GF-D8 (cell line): ENCODE measurements at regions not wholly inside any gene's neighbourhood (a gene's known extent, or its start where the extent isn't known, plus 50 kb on each side); places are given as distances from the start of the nearest gene placed in this dataset.
"Not testable (repeated sequence)": the region's sequence is repeated elsewhere in the genome, so short reads cannot be mapped to it uniquely, and the experiment has no call there.

Experiments
- DNase-seq: peaks from one replicate; lab custom pipeline; 2025; lab: John Stamatoyannopoulos, UW

GRCh38 chr5:71822065-71822464 lies 103.0 kb downstream of the CARTPT start:
- DNase-seq = not testable (repeated sequence)

GRCh38 chr5:71825992-71826391 lies 106.9 kb downstream of the CARTPT start:
- DNase-seq = no peak

- DNase-seq = no peak
Measured at GRCh38 chr5:71828291-71829040, 109.4 kb downstream of the CARTPT start.

DNA sequence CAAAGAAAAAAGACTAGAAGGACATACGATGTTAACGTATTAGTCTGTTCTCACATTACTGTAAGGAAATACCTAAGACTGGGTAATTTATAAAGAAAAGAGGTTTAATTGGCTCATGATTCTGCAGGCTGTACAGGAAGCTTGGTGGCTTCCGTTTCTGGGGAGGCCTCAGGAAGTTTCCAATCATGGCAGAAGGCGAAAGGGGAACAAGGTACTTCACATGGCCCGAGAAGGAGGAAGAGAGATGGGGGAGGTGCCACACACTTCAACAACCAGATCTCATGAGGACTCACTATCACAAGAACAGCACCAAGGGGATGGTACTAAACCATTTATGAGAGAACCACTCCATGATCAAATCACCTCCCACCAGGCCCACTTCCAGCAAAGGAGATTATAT lies 110.1 kb downstream of the CARTPT start:
- DNase-seq = peak; percentile 13

- DNase-seq = no peak
Measured at GRCh38 chr5:71830681-71831539, 111.8 kb downstream of the CARTPT start.

- DNase-seq = no peak
Measured at GRCh38 chr5:71832812-71833715, 114.0 kb downstream of the CARTPT start.

DNA sequence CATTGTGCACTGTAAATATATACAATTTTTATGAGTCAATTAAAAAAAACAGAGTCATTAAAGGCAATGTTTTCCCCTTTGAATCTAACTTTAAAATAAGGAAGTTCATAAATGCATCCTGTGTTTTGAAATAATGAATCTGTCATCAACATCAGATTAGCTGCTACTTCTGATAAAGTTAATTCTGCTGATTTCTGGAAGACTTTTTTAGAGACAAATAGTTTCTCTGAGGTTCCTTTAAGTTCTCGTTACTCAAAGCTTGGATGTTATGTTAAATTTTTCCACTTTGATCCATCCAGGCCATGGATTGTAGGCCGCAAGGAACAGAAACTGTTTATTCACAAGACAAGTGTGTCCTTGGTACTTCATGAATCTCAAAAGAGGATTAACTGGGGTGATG lies 115.5 kb downstream of the CARTPT start:
- DNase-seq = no peak

GRCh38 chr5:71836084-71836483 lies 117.0 kb downstream of the CARTPT start:
- DNase-seq = no peak

DNA sequence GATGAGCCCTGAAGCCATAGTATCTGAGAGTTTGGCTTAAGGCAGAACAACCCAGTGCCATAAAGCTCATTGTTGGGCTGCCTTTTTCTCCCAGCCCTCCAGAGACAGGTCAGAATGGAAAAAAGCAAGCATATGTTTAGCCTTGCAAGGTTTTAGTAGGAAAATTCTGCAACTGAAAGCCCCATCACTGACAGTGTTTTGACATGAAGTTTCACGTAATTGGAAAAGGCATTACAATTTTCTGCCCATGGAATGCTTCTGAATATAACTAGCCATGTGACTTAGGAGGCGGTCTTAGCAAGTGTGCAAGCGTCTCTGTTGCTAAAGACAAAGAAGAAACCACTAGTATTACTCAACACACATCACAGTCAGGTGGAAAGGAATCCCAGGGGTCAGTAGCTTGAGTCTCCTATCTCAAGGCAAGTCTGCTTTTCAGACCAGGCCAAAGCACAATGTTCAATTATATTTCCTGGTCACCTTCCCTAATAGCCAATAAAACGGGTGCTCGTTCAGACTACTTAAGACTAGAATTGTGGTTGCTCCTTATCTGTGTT lies 117.6 kb downstream of the CARTPT start:
- DNase-seq = peak; percentile 6

DNA sequence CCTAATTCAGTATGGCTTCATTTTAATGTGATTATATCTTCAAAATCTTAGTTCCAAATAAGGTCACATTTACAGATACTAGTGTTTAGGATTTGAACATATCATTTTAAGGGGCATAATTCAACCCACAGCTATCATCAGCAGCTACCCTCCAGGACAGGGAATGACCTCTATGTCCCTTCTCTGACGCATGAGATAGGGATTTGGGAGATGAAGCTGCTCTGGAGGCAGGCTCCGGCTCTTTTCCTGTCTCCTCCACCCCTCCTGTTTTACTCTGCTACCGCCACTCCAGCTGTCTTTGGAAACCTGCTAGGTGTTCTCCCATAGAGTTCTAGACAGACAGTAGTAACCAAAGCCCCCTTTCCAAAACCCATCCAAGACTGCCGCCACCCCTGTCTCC lies 119.2 kb downstream of the CARTPT start:
- no peak for DNase-seq

DNA sequence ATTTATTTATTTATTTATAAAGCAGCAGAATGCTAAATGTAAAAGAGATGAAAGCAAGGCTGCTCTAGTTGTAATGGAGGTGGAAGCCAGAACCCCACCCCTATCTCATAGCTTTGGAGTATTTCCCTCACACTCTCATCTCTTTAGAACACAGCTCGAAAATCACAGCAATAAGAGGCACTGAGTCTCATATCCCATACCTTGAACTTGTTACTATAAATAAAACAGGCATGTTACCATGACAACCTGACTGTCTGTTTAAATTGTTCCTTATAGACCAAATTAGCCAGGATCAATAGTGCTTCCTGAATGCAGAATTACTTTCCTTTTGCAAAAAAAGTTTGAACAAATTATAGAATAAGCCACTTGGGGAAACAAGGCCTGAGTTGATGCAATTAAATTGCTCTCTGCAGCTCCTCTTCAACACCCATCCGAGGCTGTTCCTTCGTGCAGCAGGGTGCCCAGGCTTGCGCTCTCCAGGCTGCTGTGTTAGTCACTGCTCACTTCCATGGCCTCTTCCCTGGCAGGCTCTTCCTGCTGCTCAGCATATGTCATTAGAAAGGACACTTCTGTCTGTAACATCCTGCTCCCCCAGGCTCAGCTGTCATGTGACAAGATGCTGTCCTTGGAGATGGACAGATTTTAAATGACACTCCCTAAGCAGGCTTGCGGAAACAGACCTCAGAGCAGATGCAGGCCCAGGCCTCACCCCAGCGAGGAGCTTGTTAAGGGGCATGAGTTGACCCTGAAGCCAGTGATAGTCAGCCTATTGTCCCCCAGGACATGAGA lies 120.2 kb downstream of the CARTPT start:
- DNase-seq = no peak

GRCh38 chr5:71841107-71841506 lies 122.0 kb downstream of the CARTPT start:
- no peak for DNase-seq

DNA sequence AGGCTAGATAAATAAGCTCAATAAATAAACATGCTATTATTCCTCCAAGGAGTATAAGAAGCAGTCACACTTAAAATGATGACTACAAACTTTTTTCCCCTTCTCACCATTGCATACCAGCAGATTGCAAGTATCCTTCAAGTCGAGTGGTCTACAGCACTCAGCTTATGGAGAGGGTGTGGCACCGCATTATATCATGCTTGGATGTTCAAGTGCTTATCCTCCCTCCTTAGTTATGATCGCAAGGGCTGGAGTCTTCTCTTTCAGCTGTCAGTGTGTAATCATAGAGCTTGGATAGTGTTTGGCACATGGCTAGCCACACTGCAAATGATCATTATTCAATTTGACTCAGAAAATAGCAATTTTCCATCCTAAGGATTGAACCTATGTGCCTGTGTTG lies 124.0 kb downstream of the CARTPT start:
- DNase-seq = no peak

- DNase-seq = no peak
Measured at GRCh38 chr5:71844862-71845261, 125.8 kb downstream of the CARTPT start.

DNA sequence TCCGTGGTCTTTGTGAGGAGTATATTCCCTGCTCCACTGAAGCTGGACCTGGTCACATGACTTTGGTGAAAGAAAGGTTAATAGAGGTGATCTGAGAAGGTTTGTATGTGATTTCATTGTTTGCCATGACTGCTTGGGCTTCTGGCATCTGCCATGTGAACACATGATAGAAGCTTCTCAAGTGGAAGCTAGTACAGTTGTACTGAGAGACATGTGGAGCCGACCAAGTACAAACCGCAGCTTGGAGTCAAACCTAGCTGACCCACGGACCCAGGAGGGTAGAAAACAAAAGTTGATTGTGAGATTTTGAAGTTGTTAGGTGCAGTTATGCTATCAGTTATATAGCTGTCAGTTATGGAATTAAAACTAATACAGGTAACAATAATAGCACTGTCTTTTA lies 140.4 kb downstream of the CARTPT start:
- no peak for DNase-seq

- no peak for DNase-seq
Measured at GRCh38 chr5:71860048-71860447, 141.0 kb downstream of the CARTPT start.

- DNase-seq = no peak
Measured at GRCh38 chr5:71861682-71862081, 142.6 kb downstream of the CARTPT start.

DNA sequence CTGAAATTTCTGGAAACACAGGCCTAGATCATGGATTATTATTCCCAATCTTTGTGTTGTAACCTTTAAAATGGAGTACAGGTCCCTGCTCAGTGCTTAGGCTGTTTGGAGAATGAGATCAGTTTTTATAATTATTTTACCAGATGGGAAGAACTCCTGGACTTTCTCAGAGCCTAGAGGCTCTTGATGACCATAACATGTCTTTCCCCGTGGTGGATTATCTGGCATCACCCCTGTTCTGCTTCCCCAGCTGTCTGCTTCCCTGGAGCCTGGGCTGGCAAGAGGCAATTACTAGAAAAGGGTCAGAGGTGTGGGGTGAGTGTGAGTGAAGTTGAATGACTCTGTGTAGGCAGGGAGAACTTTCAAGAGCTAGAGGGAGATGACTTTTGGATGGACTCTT lies 143.0 kb downstream of the CARTPT start:
- no peak for DNase-seq

DNA sequence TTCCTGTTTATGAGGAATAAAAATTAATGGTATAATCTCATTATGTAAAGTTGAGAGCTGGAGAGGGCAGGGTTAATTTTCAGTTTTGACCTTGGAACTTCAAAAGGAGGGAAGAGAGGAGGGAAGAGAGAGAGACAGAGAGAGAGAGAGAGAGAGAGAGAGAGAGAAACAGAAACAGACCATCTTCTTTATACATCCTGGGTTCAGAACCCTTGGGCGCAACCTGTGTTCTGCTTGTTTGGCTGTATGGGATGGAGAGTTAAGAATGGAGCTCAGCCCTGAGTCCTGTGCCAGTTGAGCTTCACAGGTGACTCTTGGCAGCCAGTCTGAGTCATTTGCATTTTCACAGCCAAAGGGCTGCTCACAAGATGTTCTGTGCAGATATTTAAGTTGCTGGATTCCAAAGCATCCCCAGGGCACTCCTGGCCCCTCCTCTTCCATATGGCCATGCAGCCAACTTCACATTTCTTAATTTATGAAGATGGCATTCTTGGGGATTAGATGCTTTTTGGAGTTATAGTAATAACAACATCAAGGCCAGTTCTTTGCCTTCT lies 143.5 kb downstream of the CARTPT start:
- DNase-seq = no peak

GRCh38 chr5:71864730-71865601 lies 145.9 kb downstream of the CARTPT start:
- no peak for DNase-seq
